HG03432 (cell line): ENCODE measurements at regions not wholly inside any gene's neighbourhood (a gene's known extent, or its start where the extent isn't known, plus 50 kb on each side); places are given as distances from the start of the nearest gene placed in this dataset.

ENCODE experiments used
- ATAC-seq: cut with Tn5 transposase; IDR thresholded peaks from one replicate; pipeline ENCODE4 v1.9.1; 2021; ENCODE audit warnings: mild to moderate bottlenecking, moderate library complexity; ENCODE audit not compliant: unreplicated experiment

GRCh38 chr6:19972221-19972620, 135.1 kb downstream of the ID4 start:
- no peak for ATAC-seq

- ATAC-seq: no peak
These were observed 139.4 kb downstream of the ID4 start for GRCh38 chr6:19976411-19977129.

GRCh38 chr6:19979059-19979458, 141.9 kb downstream of the ID4 start:
- no peak for ATAC-seq

DNA sequence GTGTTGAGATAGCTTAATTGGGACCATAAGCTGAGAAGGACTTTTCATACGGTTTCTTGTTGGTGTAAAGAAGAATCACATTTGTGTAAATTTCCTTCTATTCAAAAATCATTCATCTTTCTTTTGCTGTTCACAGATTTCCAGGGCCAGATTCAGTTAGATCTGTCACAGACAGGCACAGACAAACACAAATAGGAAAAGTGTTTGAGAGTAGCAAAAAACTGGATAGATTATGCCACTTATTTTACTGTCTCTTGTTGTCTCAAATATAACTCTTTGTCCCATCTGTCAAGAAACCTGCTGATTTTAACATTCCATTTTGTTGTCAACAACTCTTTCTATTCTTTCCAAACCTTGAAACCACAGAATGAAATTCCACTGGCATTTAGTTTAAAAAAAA, 142.8 kb downstream of the ID4 start:
- no peak for ATAC-seq

GRCh38 chr6:19983374-19983773, 146.2 kb downstream of the ID4 start:
- no peak for ATAC-seq

- no peak for ATAC-seq
These were observed 149.7 kb downstream of the ID4 start for GRCh38 chr6:19986691-19987438.

DNA sequence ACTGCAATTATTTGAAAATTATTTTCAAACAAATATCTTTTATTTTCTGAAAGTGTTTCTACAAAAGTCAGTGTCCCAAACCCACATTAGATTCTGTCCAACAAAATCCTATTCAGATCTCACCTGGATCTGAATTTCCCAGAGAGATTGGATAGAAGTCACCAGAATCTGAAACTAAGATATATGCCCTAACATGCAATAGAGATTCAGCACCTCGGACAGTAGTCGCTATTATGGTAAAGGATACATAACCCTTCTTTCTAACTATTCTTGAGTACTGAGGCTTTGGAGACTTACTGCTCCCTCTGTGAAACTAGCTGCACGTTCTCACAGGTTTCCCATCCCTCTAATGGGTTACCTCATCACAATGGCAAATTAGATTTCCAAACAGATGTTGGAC, 151.4 kb downstream of the ID4 start:
- ATAC-seq: no peak

- ATAC-seq: no peak
These were observed 154.0 kb downstream of the ID4 start for GRCh38 chr6:19991176-19991575.

- no peak for ATAC-seq
These were observed 157.7 kb downstream of the ID4 start for GRCh38 chr6:19994909-19995308.

DNA sequence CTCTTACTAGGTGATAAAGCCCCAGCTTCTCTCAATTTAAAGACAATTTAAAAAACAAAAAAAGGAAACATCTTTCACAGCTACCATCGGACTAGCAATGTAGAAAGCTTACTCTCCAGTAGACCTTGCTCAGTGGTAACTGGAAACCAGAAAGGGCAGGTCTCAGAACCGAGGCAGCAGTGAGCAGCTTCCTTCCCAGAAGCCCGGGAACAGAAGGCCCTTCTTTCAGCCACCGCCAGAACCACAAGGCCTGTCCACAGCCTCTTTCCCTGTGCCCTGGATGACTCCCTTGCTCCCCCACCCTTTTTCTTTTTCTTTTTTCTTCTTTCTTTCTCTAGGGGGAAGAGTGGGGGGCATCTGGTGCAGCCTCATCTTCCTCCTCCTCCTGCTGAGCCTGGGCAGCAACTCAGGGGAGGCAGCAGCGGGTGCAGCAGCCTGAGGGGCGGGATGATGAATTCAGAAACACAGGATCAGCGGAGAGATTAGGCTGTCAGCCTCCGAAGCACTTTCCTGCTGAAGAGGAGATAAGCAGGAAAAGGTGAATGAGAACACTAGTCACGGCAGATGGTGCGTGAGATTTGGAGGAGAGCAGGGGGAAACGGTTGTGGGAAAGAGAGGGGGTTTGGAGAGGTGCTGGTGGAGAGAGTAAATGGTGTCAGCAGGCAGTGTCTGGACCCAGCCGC, 158.5 kb downstream of the ID4 start:
- ATAC-seq: no peak

DNA sequence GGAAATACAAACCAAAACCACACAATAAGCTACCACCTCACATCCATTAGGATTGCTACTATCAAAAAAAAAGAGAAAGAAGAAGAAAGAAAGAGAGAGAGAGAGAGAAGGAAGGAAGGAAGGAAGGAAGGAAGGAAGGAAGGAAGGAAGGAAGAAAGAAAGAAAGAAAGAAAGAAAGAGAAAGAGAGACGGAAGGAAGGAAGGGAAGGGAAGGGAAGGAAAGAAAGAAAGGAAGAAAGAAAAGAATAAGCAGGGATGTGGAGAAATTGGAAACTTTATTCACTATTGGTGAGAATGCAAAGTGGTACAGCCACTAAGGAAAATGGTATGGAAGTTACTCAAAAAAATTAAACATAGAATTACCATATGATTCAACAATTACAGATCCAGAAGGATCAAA, 159.9 kb downstream of the ID4 start:
- no peak for ATAC-seq

DNA sequence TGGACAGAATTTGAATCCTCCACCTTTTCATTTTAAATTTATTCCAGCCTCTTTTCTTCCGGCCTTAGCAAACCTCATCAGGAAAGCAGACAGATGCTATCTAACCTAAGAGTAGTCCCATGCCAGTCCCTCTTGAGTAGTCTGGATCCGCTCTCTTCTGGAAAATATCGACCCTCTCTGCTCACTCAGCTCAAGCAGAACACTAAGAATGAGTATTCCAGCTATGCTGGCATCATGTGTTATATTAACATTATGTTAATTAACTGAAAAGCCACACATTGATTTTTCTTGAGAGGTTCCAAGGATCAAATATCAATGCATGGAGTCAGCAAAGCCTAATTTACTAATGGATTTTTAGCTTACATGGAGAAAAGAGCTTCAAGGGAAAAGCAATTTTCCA, 161.4 kb downstream of the ID4 start:
- no peak for ATAC-seq

- ATAC-seq: peak; percentile 92
These were observed 162.4 kb downstream of the ID4 start for GRCh38 chr6:19999319-20000191.

DNA sequence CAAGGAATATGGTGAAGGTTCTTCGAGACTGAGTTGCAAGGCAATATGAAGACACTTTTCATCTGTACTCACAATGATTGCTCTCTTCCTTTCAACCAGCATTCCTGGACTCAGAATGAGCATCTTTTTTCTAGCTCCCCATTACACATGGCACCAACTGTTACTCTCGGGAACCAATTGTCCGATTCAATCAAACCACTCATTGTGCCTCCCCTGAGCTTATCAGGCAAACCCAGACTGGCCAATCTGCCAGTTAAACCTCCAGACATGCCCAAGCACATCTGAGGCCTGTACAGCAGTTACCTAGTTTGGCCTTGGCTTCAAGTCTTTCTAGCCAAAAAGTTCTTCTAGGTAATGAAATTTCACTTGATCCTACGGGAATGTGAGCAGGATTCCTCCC, 164.1 kb downstream of the ID4 start:
- no peak for ATAC-seq

DNA sequence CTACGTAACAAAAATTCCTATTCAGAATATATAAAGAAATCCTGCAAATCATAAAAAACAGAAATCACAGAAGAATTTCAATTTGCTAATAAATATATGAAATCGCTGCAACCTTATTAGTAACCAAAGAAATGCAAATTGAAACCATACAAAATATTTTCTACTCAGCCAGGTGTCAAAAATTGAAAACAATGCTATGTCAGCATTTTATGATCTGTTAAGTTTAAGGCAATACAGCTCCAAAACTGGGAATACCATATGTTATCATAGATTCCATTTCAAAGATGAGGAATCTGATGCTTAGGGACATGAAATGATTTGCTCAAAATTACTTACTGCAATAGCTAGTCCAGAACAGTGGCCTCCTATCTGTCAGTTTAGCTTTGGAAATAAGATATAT, 168.9 kb downstream of the ID4 start:
- no peak for ATAC-seq

DNA sequence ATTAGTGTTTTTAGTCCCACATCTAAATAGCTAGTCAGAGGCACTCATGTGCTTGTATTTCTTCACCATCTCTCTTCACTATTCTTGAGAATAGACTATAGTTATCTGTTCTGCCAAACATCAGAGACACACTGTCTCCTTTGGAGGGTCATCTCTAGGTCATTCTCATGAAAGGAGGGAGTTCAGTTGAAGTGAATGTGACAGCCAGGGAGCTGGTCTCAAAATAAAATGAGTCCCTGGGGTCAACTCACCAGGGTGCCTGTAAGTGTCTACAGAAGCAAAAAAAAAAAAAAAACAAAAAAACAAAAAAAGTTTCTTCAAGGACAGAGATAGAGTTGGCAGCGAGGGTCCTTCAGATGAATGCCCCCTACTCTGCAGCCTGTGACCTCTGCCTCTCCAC, 171.0 kb downstream of the ID4 start:
- no peak for ATAC-seq

- no peak for ATAC-seq
These were observed 176.1 kb downstream of the ID4 start for GRCh38 chr6:20013066-20013861.

- no peak for ATAC-seq
These were observed 177.3 kb downstream of the ID4 start for GRCh38 chr6:20014508-20014907.

DNA sequence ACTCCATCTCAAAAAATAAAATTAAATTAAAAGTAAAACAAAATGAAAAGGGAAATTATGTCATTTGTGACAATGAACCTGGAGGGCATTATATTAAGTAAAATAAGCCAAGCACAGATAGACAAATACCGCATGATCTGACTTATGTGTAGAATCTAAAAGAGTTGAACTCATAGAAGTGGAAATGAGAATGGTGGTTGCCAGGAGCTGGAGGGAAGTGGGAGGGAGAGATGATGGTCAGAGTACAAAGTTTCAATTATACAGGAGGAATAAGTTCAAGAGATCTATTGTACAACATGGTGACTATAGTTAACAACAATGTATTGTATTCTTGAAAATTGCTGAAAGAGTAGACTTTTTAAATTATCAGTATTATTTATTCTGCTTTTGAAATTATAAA, 183.4 kb downstream of the ID4 start:
- no peak for ATAC-seq

GRCh38 chr6:20021795-20022194, 184.6 kb downstream of the ID4 start:
- no peak for ATAC-seq
